HG03469 (cell line): ENCODE measurements at regions not wholly inside any gene's neighbourhood (a gene's known extent, or its start where the extent isn't known, plus 50 kb on each side); places are given as distances from the start of the nearest gene placed in this dataset.

ENCODE experiments used
- ATAC-seq: cut with Tn5 transposase; IDR thresholded peaks from one replicate; pipeline ENCODE4 v1.9.1; 2021; ENCODE audit warnings: mild to moderate bottlenecking, moderate library complexity, moderate number of reproducible peaks; ENCODE audit not compliant: unreplicated experiment

- ATAC-seq, result no peak
These were observed 1005.5 kb downstream of the ARAP2 start for GRCh38 chr4:35238793-35239192.

DNA sequence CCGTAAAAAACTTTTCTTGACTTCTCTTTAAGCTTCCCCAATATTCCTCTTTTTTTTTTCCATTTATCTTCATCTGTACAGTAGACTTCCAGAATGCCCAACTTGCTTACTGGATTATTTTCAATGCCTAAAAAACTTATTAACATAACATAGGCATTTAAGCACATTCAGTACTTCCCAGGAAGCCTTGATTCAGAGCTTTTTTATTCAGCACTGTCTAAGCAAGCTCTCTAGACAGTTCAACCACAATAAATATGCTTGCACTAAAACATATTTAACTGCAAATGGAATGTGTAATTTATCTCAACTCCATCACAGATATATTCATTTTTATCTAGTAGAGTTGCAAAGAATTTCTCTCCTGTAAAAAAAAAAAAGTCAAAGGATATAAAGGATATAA is 997.8 kb downstream of the ARAP2 start:
- no peak for ATAC-seq

DNA sequence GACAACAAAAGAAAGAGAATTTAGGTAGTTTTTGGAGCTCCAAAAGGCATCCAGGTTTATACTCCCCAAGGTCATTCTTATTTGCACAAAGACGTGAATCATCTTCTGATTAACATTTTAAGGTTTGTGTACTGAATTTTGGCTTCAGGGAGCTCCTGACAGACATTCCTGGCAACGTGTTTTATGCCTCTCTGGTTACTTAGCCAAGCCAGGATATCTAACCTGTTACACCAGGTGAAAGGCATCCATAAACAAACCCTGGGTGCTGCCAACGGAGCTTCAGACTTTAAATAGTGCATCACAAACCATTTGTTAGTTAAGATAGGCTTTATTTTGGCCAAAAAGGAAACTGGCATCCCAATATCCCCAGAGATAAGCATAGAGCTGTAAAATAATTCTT is 997.3 kb downstream of the ARAP2 start:
- no peak for ATAC-seq

- ATAC-seq, result no peak
These were observed 994.0 kb downstream of the ARAP2 start for GRCh38 chr4:35250331-35250730.

DNA sequence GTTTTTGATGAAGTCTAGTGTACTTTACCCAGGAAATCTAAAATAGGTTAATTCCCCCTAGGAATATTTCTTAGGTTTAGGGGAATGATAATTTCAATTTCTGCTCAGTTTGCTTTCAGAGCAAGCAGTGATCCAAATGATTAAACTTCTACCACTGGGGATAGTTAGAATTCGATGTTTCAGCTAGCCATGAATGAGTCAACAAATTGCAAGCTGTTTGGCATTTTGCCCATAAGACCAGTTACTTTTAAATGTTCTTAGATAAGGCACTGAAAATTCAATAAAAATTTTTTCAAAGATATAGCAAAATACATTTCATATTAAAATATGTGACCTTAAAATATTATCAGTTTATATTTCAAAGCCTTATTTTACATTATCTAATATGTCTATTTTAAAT is 993.6 kb downstream of the ARAP2 start:
- no peak for ATAC-seq

DNA sequence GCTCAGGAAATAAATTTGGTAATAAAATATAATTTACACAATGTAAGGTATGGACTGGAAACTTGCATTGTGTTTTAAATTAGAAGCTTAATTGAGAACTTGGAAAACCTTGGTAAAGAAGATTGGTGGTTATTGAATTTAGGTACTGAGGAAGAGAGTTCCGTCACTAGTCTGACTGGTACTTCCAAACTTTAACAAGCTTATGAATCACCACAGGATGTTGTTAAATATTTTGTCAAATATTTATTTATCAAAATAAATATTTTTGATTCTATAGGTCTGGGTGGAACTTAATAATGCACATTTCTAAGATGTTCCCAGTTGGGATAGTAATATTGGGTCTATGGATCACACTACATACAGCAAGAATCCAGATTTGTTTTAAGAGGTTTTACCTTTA is 992.2 kb downstream of the ARAP2 start:
- no peak for ATAC-seq

- ATAC-seq, result no peak
These were observed 991.4 kb downstream of the ARAP2 start for GRCh38 chr4:35252866-35253265.

DNA sequence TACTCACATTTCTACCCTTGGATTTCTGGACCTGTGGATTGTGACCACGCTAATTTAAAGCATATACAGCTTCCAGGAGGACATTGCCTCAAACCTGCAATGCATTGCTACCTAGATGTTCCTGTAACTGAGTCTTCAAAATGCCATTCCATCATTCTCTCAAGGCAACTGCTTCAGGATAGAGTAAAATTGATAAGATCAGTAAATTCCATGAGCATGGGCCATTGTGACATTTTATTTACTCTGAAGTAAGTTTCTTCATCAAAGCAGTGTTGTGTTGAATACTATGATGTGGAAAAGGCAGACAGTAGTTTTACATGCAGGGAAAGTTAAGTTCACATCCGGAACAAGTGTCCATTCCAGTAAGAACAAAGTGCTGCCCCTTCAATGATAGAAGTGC is 991.0 kb downstream of the ARAP2 start:
- no peak for ATAC-seq

- no peak for ATAC-seq
These were observed 957.9 kb downstream of the ARAP2 start for GRCh38 chr4:35286434-35286833.

DNA sequence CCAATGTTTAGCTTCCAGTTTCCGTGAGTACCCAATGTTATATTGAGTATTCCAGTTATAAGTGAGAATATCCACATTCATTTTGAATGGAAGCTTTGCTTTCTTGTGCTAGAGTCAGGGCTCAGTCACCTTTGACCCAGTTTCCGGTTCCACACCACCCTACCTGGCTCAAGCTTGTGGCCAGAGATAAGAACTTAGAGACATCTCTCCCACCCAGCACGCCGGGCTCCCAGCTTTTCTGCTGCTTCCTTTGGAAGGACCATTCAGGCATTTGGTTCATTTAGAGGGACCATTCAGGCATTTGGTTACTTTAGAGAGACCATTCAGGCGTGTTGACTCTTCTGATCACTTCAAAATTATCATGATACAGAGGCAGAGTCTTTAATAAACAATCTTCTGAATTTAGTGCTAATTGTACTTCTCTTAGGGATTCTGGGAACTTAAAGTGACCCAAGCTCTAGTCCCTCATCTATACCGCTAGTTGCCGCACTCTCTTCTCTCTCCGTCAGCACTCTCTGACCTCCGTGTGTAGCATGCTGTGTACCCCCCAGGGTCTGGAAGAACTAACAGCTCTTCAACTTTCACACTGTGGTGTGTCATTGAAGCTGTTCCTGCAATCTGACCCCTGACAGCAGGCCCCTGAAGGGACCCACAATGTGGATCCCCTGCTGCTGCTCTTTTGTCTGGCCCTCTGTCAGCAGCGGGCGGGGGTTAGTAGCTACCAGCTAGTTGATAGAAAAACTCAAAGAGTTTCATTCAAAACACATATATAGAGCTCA is 943.1 kb downstream of the ARAP2 start:
- ATAC-seq, result no peak

DNA sequence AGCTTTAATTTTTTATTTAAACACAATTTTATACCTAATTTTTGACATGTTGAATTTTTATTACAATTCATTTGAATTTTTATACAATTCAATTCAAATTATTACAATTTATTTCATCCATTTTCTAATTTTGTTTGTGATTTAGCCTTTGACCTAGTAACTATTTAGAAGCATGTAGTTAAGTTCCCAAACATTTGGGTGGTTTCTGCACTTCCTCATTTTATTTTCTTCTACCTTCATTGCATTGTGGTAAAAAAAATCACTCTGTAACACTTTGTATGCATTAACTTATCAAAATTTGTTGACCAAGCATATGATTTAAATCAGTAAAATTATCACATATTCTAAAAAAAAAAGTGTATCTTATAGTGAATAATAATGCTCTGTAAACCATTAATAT is 928.9 kb downstream of the ARAP2 start:
- ATAC-seq, result no peak

DNA sequence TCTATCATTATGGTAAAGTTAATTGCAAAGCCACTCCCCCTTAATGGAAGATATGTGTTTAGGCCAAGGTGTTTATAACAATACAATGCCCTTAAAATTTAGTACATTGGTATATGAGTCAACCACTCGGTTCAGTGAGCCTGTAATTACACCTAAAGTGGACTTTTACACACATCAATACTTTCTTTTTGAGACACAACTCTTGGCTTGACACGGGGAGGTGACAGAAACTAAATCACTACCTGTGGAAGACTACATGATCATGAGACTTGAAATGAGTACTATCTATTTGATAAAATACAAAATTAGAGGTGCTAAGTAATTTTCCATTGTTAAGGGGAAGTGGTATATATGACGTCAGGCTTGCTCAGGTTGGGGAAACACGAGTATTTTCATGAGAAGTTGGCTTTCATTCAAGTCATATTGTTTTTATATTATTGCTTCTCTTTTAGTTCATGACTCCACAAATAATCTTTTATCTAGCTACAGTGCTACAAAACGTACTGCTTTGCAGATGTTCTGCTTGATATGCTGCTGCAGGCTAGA is 918.3 kb downstream of the ARAP2 start:
- ATAC-seq, result no peak

DNA sequence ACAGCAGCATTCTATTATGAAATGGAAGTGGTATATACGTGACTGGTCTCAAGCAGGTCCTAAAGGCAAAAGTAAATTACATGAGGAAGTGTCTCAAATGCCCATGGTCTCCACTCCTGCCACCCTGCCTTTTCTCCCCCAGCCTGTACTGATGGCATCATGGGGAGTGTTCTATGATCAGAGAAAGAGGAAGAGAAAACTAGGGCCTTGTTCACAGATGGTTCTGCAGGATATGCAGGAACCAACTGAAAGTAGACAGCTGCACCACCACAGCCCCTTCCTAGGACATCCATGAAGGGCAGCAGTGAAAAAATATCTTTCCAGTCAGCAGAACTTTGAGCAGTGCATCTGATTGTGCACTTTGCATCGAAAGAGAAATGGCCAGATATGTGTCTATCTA is 901.5 kb downstream of the ARAP2 start:
- no peak for ATAC-seq

DNA sequence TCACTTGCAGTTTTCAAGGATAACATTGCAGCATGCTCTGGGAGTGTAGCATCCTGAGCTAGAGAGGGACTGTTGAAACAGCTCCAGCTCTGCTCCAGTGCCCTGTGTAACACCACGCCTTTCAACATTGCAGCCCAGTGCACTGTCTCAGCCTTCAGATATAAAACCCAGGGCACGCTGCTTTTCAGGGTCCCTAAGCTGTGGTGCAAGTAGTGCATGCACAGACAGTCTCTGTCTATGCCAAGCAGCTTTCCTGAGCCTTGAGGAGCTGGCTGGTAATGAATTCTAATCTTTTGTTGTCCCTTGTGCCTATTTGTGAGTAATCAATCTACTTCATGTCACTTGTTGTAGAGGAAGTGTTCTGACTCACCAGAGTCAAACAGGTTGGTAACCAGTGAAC is 897.0 kb downstream of the ARAP2 start:
- ATAC-seq, result no peak

DNA sequence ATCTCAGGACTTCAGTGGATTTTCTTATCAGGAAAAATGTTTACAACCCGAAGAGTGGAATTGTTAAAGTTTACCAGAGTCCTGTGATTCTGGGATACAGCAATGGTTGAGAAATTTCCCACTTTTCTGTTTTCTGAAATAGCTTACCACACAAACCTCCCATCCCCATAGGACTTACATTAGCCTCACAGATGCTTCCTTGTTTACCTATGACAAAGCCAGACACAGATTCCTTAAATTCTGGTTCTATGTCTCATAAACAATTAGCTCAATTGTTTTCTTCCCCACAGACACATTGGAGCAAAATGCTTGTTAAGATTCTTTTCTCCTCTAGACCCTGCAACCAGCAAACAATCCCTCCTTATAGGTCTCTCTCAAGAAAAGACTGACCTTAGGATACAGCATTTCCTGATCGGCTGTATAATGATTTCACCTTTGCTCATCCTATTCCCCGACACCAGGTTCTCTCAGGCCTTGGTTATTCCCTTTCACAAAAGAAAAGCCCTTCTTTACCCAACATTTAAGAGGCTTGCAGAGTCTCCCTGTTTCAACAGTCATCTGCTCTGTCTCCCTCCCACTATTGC is 886.2 kb downstream of the ARAP2 start:
- no peak for ATAC-seq

- no peak for ATAC-seq
These were observed 879.9 kb downstream of the ARAP2 start for GRCh38 chr4:35364321-35364870.

GRCh38 chr4:35365186-35365585 is 879.1 kb downstream of the ARAP2 start:
- ATAC-seq, result no peak

DNA sequence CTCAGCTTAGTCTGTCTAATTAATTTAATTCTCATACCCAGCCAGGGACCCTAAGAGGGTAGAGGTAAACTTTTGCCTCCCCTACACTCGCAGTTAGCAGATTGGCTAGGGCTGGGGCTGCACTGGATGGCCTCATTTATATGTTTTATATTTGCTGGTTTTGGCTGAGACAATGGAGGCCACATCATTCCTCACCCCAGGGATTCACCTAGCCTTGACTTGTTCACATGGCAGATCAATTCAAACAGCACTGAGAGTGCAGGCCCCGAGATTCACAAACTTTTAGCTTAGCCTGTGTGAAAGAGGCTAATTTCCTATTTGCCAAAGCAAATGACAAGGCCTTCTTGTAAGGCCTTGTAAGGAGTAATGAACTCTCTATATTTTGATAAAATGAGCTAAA is 844.4 kb downstream of the ARAP2 start:
- no peak for ATAC-seq

- no peak for ATAC-seq
These were observed 821.2 kb downstream of the ARAP2 start for GRCh38 chr4:35423104-35423503.

DNA sequence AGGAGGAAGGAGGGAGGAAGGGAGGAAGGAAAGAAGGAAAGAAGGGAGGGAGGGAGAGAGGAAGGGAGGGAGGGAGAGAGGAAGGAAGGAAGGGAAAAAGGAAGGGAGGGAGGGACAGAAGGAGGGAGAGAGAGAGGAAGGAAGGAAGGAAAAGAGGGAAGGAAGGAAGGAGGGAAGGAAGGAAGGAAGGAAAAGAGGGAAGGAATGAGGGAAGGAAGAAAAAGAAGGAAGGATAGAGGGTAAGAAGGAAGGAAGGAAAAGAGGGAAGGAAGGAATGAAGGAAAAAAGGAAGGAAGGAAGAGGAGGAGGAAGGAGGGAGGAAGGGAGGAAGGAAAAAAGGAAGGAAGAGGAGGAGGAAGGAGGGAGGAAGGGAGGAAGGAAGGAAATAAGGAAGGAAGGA is 796.8 kb downstream of the ARAP2 start:
- no peak for ATAC-seq

DNA sequence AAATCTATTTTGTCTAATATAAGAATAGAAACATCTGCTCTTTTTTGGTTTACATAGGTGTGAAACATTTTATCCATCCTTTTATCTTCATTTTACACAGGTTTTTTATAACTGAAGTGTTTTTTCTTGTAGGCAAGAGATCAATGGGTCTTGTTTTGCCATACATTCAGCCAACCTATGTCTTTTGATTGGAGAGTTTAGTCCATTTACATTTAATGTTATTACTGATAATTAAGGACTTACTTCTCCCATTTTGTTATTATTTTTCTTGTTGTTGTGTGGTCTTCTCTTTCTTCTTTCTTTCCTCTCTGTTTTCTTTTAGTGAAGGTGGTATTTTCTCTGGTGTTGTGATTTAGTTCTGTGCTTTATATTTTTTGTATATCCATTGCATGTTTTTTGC is 785.3 kb downstream of the ARAP2 start:
- no peak for ATAC-seq

DNA sequence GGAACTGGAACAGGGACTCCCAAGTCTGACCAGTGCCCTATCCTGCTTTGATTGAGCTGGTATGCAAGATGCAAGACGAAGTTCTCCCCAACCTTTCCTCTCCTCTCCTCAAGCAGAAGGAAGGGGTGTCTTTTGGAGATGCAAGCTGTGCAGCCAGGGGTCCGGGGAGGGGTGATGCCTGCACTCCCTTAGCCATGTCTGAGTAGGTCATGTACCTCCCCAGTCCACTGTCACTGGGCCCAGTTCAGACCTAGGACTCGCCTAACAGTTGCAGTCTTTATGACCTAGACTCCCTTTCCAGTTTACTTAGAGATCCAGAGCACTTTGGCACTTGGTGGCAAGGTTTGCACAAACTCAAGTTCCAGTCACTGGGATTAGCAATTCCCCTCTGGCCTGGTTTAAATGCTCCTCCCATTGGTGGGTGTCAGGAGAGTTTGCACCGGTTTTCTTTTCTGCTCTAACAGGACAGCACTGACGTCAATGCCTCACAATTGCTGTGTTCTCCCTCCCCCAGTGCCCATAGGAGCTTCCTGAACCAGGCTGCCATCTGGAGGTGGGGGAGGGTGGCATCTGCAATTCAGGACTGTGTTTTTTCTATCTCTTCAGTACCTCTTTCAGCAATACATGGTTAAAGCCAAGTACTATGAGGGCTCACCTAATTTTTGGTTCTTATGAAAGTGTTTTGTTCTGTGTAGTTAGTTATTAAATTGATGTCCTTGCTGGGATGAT is 782.2 kb downstream of the ARAP2 start:
- ATAC-seq, result no peak
